H1 (cell line): ENCODE measurements at regions not wholly inside any gene's neighbourhood (a gene's known extent, or its start where the extent isn't known, plus 50 kb on each side); places are given as distances from the start of the nearest gene placed in this dataset.

Experiments
- CTCF ChIA-PET: fragments of 300-600 bp; sonication (Branson Sonifier 250); formaldehyde crosslinking; loops from one replicate; lab custom pipeline; 2021; ENCODE audit not compliant: partially characterized antibody; lab: Charles Lee
- POLR2A ChIA-PET: fragments of 300-600 bp; sonication (Branson Sonifier 250); formaldehyde crosslinking; loops from one replicate; lab custom pipeline; 2021; ENCODE audit warnings: inconsistent platforms; ENCODE audit not compliant: partially characterized antibody; lab: Charles Lee
- DNase-seq, 2 experiments: peaks; one replicate each; pipeline versions ENCODE4 v3.0.0 to v3.0.0-alpha.2; 2010 to 2022; ENCODE audit warnings: low spot score in 2 of 2, low read depth in 1 of 2, mixed read lengths in 1 of 2
- FAIRE-seq: peaks from 2 replicates; lab custom pipeline; 2011; peaks lifted over from hg19 to GRCh38; lab: Jason Lieb, UNC
- H2AFZ ChIP-seq: 2 replicates; pipeline ENCODE4 v1.8.1; 2012; ENCODE audit warnings: low read length, inconsistent platforms
- H2AK5ac ChIP-seq: 2 replicates; pipeline ENCODE4 v1.6.1; 2013; ENCODE audit warnings: low read depth, low read length
- H2BK120ac ChIP-seq: replicated peaks from 2 replicates; pipeline ENCODE3; 2013; ENCODE audit warnings: low read depth, low read length, inconsistent platforms
- H2BK12ac ChIP-seq: 2 replicates; pipeline ENCODE4 v1.6.1; 2013; ENCODE audit warnings: low read depth, low read length
- H2BK15ac ChIP-seq: 2 replicates; pipeline ENCODE4 v1.6.1; 2013; ENCODE audit warnings: low read length
- H2BK20ac ChIP-seq: 2 replicates; pipeline ENCODE4 v1.6.1; 2013; ENCODE audit warnings: low read length
- H2BK5ac ChIP-seq: 2 replicates; pipeline ENCODE4 v1.6.1; 2013; ENCODE audit warnings: low read depth, low read length
- H3K14ac ChIP-seq: 2 replicates; pipeline ENCODE4 v1.6.1; 2013; ENCODE audit warnings: inconsistent platforms; ENCODE audit not compliant: insufficient read length
- H3K18ac ChIP-seq: 2 replicates; pipeline ENCODE4 v1.6.1; 2013; ENCODE audit warnings: low read length; ENCODE audit errors: extremely low read depth
- H3K23ac ChIP-seq: 2 replicates; pipeline ENCODE4 v1.6.1; 2013; ENCODE audit warnings: inconsistent platforms; ENCODE audit not compliant: insufficient read length
- H3K23me2 ChIP-seq: 2 replicates; pipeline ENCODE4 v1.6.1; 2013; ENCODE audit warnings: low read depth, low read length
- H3K27ac ChIP-seq: 2 replicates; pipeline ENCODE4 v1.6.1; 2011; ENCODE audit warnings: low read depth, low read length, inconsistent platforms
- H3K27me3 ChIP-seq, 4 experiments: replicated peaks in 1 of 4; 1 replicate in 1 of 4; 2 replicates in 3 of 4; pipeline versions ENCODE4 v1.6.1 to v1.8.1; 2011 to 2013; ENCODE audit warnings: low read length in 3 of 4, mild to moderate bottlenecking in 3 of 4, inconsistent platforms in 2 of 4, mixed read lengths in 2 of 4, moderate library complexity in 1 of 4; ENCODE audit not compliant: control insufficient read depth in 3 of 4, insufficient read depth in 3 of 4; ENCODE audit errors: extremely low read depth in 1 of 4
- H3K36me3 ChIP-seq, 4 experiments: 2 replicates each; pipeline versions ENCODE4 v1.6.1 to v1.8.1; 2011 to 2013; ENCODE audit warnings: mild to moderate bottlenecking in 4 of 4, low read length in 3 of 4, moderate library complexity in 2 of 4, control low read depth in 1 of 4, inconsistent platforms in 1 of 4; ENCODE audit not compliant: insufficient read depth in 4 of 4, control insufficient read depth in 2 of 4
- H3K4ac ChIP-seq: replicated peaks from 2 replicates; pipeline ENCODE3; 2013; ENCODE audit warnings: low read length, low read depth, mixed read lengths, inconsistent platforms; ENCODE audit not compliant: insufficient read length
- H3K4me1 ChIP-seq, 4 experiments: replicated peaks in 1 of 4; 1 replicate in 1 of 4; 2 replicates in 3 of 4; pipeline versions ENCODE4 v1.6.1 to v1.8.1; 2011 to 2013; ENCODE audit warnings: low read length in 3 of 4, inconsistent platforms in 2 of 4, mixed read lengths in 1 of 4; ENCODE audit not compliant: insufficient read depth in 4 of 4, control insufficient read depth in 3 of 4
- H3K4me2 ChIP-seq, 2 experiments: 2 replicates each; pipeline versions ENCODE4 v1.6.1 to v1.8.1; 2011 to 2013; ENCODE audit warnings: low read depth in 2 of 2, low read length in 2 of 2, control low read depth in 1 of 2, inconsistent platforms in 1 of 2, mild to moderate bottlenecking in 1 of 2; ENCODE audit not compliant: insufficient read depth in 1 of 2
- H3K4me3 ChIP-seq, 4 experiments: fragments of 200-600, 300-600 bp in 1 of 4; sonication (generic), shearing (Covaris generic), sonication (Bioruptor Twin) in 1 of 4; 2 replicates each; pipeline versions ENCODE4 v1.5.1 to v1.8.1; 2011 to 2016; ENCODE audit warnings: low read length in 4 of 4, low read depth in 3 of 4, control low read depth in 2 of 4, inconsistent platforms in 2 of 4, mild to moderate bottlenecking in 2 of 4, mixed read lengths in 1 of 4, moderate library complexity in 1 of 4; ENCODE audit not compliant: insufficient read depth in 2 of 4; ENCODE audit errors: extremely low read depth in 1 of 4
- H3K56ac ChIP-seq: replicated peaks from 2 replicates; pipeline ENCODE3; 2013; ENCODE audit warnings: low read depth, mild to moderate bottlenecking, mixed read lengths, low read length, inconsistent platforms; ENCODE audit not compliant: insufficient read length
- H3K79me1 ChIP-seq: 2 replicates; pipeline ENCODE4 v1.6.1; 2013; ENCODE audit warnings: low read depth, low read length, control low read depth
- H3K79me2 ChIP-seq, 2 experiments: 2 replicates each; pipeline versions ENCODE4 v1.6.1 to v1.8.1; 2012 to 2013; ENCODE audit warnings: low read length in 2 of 2, mild to moderate bottlenecking in 2 of 2, inconsistent platforms in 1 of 2; ENCODE audit not compliant: insufficient read depth in 2 of 2, control insufficient read depth in 1 of 2
- H3K9ac ChIP-seq, 4 experiments: replicated peaks in 1 of 4; 1 replicate in 1 of 4; 2 replicates in 3 of 4; pipeline versions ENCODE4 v1.6.1 to v1.8.1; 2011 to 2013; ENCODE audit warnings: low read depth in 3 of 4, low read length in 3 of 4, control low read depth in 2 of 4, mild to moderate bottlenecking in 2 of 4, moderate library complexity in 2 of 4, inconsistent platforms in 1 of 4; ENCODE audit errors: extremely low read depth in 1 of 4
- H3K9me3 ChIP-seq, 2 experiments: 2 replicates each; pipeline versions ENCODE4 v1.6.1 to v1.8.1; 2012 to 2013; ENCODE audit warnings: mild to moderate bottlenecking in 2 of 2, moderate library complexity in 2 of 2, control low read depth in 1 of 2, inconsistent platforms in 1 of 2, low read depth in 1 of 2, low read length in 1 of 2, mixed read lengths in 1 of 2; ENCODE audit not compliant: insufficient read depth in 2 of 2
- H4K20me1 ChIP-seq, 2 experiments: replicated peaks in 1 of 2; 2 replicates each; pipeline versions ENCODE3 to v1.8.1; 2011 to 2013; ENCODE audit warnings: inconsistent platforms in 2 of 2, low read length in 2 of 2, mild to moderate bottlenecking in 1 of 2; ENCODE audit not compliant: insufficient read depth in 2 of 2, control insufficient read depth in 1 of 2
- H4K5ac ChIP-seq: 2 replicates; pipeline ENCODE4 v1.6.1; 2013; ENCODE audit warnings: low read length, low read depth, mixed read lengths, inconsistent platforms; ENCODE audit not compliant: insufficient read length
- H4K8ac ChIP-seq: 2 replicates; pipeline ENCODE4 v1.8.0; 2013; ENCODE audit warnings: mild to moderate bottlenecking, moderate library complexity, low read length, inconsistent platforms; ENCODE audit not compliant: insufficient read depth; ENCODE audit errors: extremely low read depth
- H4K91ac ChIP-seq: replicated peaks from 2 replicates; pipeline ENCODE3; 2013; ENCODE audit warnings: low read length, mixed read lengths, inconsistent platforms; ENCODE audit not compliant: insufficient read length
- CBX8 ChIP-seq: fragments of 300-800, 300-1000 bp; sonication (generic); IDR thresholded peaks from 2 replicates; pipeline ENCODE4 v1.7.1; 2016; ENCODE audit warnings: low read depth, low read length, borderline replicate concordance
- CHD2 ChIP-seq: IDR thresholded peaks from 2 replicates; pipeline ENCODE4 v1.6.1; 2012; ENCODE audit warnings: low read length, improper control_type of control experiment
- CREB1 ChIP-seq: IDR thresholded peaks from 2 replicates; pipeline ENCODE4 v1.6.1; 2012; ENCODE audit warnings: inconsistent platforms
- EGR1 ChIP-seq: IDR thresholded peaks from 2 replicates; pipeline ENCODE4 v1.6.1; 2011; ENCODE audit warnings: low read depth, low read length, borderline replicate concordance
- EP300 ChIP-seq, 2 experiments: IDR thresholded peaks; 1 replicate in 1 of 2; 2 replicates in 1 of 2; pipeline ENCODE4 v1.6.1; 2011 to 2012; ENCODE audit warnings: low read depth in 2 of 2, low read length in 2 of 2, mild to moderate bottlenecking in 2 of 2, borderline replicate concordance in 1 of 2, inconsistent platforms in 1 of 2, moderate library complexity in 1 of 2
- GABPA ChIP-seq: IDR thresholded peaks from 2 replicates; pipeline ENCODE4 v1.6.1; 2011; ENCODE audit warnings: mild to moderate bottlenecking, low read length, moderate library complexity, borderline replicate concordance; ENCODE audit not compliant: insufficient read depth
- GTF2F1 ChIP-seq: IDR thresholded peaks from 2 replicates; pipeline ENCODE4 v1.6.1; 2012; ENCODE audit warnings: low read depth, low read length, improper control_type of control experiment, borderline replicate concordance
- JUND ChIP-seq: IDR thresholded peaks from 2 replicates; pipeline ENCODE4 v1.6.1; 2011; ENCODE audit warnings: mild to moderate bottlenecking, improper control_type of control experiment, low read length
- POU5F1 ChIP-seq: IDR thresholded peaks from 2 replicates; pipeline ENCODE4 v1.6.1; 2011; ENCODE audit warnings: low read depth, mild to moderate bottlenecking, low read length, moderate library complexity
- SP1 ChIP-seq: IDR thresholded peaks from 2 replicates; pipeline ENCODE4 v1.6.1; 2011; ENCODE audit warnings: low read depth, low read length
- SRF ChIP-seq: IDR thresholded peaks from 2 replicates; pipeline ENCODE4 v1.6.1; 2011; ENCODE audit warnings: mild to moderate bottlenecking, low read depth, low read length, moderate library complexity
- TAF1 ChIP-seq: IDR thresholded peaks from 2 replicates; pipeline ENCODE4 v1.6.1; 2011; ENCODE audit warnings: mild to moderate bottlenecking, low read depth, low read length
- TAF7 ChIP-seq: optimal IDR thresholded peaks from 2 replicates; pipeline ENCODE3; 2011; ENCODE audit warnings: low read depth, mild to moderate bottlenecking, inconsistent platforms, low read length, moderate library complexity, borderline replicate concordance
- TBP ChIP-seq: IDR thresholded peaks from 2 replicates; pipeline ENCODE4 v1.6.1; 2011; ENCODE audit warnings: low read depth, low read length, improper control_type of control experiment
- TEAD4 ChIP-seq: IDR thresholded peaks from 2 replicates; pipeline ENCODE4 v1.6.1; 2012; ENCODE audit warnings: low read depth, low read length, inconsistent platforms, mixed read lengths
- TF ChIP-seq, protein P1 (sequence below): IDR thresholded peaks from 2 replicates; pipeline ENCODE4 v1.6.1; 2011; ENCODE audit warnings: low read length, improper control_type of control experiment

DNA sequence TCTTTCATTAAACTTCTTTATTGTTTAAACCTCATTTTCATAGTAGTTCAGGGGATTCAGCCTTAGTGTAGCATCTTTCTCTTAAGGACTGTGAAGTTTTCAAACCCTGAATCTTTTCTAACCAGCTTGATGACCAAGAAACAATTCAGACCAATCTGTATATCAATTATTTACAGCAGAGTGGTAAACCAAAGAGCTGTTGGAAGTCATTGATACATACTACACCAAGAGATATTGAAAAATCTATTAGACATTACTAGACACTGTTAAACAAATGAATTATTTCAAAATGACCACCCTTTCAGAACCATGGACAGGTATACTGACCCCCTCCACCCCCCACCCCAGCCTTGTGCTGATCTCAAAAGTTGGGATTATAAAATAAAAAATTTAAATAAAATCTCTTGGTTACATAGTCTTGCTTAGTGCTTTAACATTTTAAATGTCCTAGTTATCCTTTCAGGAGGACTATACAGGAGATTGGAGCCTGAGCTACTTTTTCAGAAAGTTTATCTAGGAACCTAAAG, 143.9 kb upstream of the LSM8 start:
- Histone ChIP-seq H2AK5ac (no peak overlapping the region), H3K27ac (no peak overlapping the region), H3K27me3 (no peaks in the 10 kb centered on the region), H3K9me3 (no peaks in the 10 kb centered on the region), H3K4me1 (no peaks in the 10 kb centered on the region), H2BK120ac (no peak overlapping the region), H2BK5ac (no peak overlapping the region), H3K23me2 (no peaks in the 10 kb centered on the region; the same call in 1 of the 2 replicates), H3K79me1 (no peaks in the 10 kb centered on the region), H2AFZ (no peak overlapping the region), H4K91ac (no peak overlapping the region), H3K18ac (no peak overlapping the region), H3K4ac (no peak overlapping the region), H3K4me2 (no peak overlapping the region), H3K79me2 (no peaks in the 10 kb centered on the region), H3K9ac (no peak overlapping the region), H3K56ac (no peak overlapping the region), H3K4me3 (no peak overlapping the region), H3K14ac (no peak overlapping the region), H2BK12ac (no peak overlapping the region), H3K23ac (no peak overlapping the region), H4K8ac (no peak overlapping the region), H2BK20ac (no peak overlapping the region), H4K5ac (no peak overlapping the region), H4K20me1 (no peaks in the 10 kb centered on the region), H3K36me3 (no peaks in the 10 kb centered on the region), H2BK15ac (no peak overlapping the region)
- ChIA-PET POLR2A (no interaction called here), CTCF (no interaction called here)
- no peak for DNase-seq
- no peak for FAIRE-seq
- TF ChIP-seq EGR1 (no peak), TAF1 (no peak), CBX8 (no peak), EP300 (IDR thresholded peaks at IDR 0.05; ENCODE audit: borderline replicate concordance in 1 of 2, low read depth in 2 of 2, low read length in 2 of 2) (no peak), SP1 (no peak), POU5F1 (no peak), TBP (no peak), TAF7 (no peak), GABPA (no peak), JUND (no peak), TEAD4 (no peak), CHD2 (no peak), GTF2F1 (no peak), SRF (no peak), CREB1 (no peak)
- TF ChIP-seq, protein P1, sequence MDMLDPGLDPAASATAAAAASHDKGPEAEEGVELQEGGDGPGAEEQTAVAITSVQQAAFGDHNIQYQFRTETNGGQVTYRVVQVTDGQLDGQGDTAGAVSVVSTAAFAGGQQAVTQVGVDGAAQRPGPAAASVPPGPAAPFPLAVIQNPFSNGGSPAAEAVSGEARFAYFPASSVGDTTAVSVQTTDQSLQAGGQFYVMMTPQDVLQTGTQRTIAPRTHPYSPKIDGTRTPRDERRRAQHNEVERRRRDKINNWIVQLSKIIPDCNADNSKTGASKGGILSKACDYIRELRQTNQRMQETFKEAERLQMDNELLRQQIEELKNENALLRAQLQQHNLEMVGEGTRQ = no peak
